Stimulated activated CD4-positive, alpha-beta T cell treated with anti-CD3 and anti-CD28 coated beads, TNF-alpha, amount 100 ng/mL, for 48 hours (primary cell): ENCODE measurements at regions not wholly inside any gene's neighbourhood (a gene's known extent, or its start where the extent isn't known, plus 50 kb on each side); places are given as distances from the start of the nearest gene placed in this dataset.
"Not testable (repeated sequence)": the region's sequence is repeated elsewhere in the genome, so short reads cannot be mapped to it uniquely, and the experiment has no call there.

Experiments
- DNase-seq, 3 donors: peaks; one replicate each; pipeline ENCODE4 v3.0.0-alpha.2; 2020; ENCODE audit warnings: low read depth in 3 of 3

DNA sequence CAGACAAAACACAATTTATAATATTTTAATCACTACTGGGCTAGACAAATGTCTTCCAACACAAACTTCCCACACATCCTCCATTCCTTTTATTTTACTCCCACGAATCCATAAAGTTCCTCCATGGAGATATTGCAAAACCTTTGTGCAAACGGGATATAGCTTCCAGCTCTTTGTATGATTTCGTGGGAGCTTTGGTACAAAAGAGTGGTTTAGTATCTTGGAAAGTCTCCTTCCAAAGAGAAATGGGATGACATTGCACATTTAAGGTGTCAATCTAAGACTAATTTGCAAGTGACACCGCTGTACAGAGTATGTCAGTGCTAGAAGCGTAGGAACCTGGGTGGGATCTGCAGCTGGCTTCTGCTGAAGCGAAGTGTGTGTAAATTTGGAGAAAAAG lies 455.2 kb upstream of the RUNX1 start:
- no peak for DNase-seq

DNA sequence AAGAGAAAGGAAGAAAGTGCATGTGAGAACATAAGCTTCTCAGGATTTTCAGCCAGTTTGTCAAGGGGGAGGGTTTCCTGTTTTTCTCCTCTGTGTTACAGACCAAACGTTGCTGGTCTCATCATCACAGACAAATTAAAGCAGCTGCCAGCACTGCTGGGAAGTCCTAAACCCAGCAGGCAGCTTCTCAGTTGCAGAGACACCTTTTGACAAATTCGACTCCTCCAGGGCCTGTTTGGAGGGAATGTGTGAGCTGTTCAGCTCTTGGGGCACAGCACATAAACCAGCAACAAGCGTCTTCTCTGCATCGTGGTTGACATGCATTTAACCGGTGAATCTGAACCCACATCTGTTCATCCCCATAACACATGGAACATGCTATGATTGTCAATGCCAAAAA lies 454.6 kb upstream of the RUNX1 start:
- DNase-seq = no peak

GRCh38 chr21:35502821-35503220 lies 453.7 kb upstream of the RUNX1 start:
- no peak for DNase-seq

DNA sequence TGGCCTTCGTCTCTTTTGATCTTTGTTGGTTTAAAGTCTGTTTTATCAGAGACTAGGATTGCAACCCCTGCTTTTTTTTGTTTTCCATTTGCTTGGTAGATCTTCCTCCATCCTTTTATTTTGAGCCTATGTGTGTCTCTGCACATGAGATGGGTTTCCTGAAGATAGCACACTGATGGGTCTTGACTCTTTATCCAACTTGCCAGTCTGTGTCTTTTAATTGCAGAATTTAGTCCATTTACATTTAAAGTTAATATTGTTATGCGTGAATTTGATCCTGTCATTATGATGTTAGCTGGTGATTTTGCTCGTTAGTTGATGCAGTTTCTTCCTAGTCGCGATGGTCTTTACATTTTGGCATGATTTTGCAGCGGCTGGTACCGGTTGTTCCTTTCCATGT lies 448.4 kb upstream of the RUNX1 start:
- not testable (repeated sequence) for DNase-seq

- DNase-seq = no peak
These were observed 443.0 kb upstream of the RUNX1 start for GRCh38 chr21:35491920-35492678.

DNA sequence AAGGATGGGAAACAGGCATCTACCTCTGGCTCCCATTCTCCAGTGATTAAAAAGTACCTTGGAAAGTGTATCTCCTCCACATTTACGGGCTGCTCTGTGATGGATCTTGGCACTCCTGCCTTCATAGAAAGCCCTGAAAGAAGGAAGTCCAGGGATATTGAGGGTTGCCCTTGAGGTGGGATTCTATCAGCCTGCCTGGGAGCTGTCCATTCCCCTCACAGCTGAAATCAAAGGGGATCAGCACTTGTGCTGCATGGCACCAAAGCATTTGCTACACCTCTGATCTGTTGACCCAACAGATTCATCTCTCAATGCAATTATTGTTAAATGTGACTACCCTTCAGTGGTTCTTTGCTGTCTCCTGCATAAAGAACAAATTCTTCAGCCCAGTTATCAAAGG lies 442.0 kb upstream of the RUNX1 start:
- DNase-seq = no peak

GRCh38 chr21:35489389-35489980 lies 440.4 kb upstream of the RUNX1 start:
- DNase-seq = no peak

DNA sequence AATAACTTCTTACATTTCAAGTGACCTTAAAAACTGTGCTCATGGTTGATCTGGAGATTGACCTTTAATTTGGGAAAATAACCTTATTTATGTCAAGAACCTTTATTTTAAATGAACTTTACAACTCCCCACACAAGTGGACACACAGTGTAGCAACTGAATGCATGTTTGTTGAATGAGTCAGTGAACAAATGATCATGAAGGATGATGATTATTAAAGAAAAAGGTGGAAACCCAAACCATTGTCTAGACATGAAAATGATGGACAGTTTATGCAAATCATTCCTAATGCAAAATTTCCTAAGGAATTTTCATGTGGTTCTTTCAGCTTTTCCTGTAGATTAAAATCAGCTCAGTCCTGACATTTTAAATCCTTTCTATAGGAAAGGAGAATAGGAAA lies 439.8 kb upstream of the RUNX1 start:
- DNase-seq = no peak

DNA sequence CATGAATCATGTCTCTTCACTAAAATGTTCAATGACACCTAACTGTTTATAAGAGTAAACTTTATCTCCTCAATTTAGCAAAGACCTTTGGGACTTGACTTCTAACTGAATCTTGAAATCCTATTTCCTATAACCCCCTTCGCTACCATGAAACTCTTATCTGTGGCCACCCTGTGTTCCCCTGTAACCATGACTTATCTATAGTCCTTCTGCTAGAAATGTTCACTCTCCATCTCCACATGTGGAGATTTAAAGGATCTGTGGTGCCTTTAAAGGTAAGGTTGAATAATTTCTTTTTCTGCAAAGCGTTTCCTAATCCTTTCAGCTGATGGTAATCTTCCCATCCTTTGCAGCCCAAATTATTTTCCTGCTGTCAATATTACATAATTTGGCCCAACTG lies 436.3 kb upstream of the RUNX1 start:
- no peak for DNase-seq

GRCh38 chr21:35484851-35485250 lies 435.7 kb upstream of the RUNX1 start:
- no peak for DNase-seq

DNA sequence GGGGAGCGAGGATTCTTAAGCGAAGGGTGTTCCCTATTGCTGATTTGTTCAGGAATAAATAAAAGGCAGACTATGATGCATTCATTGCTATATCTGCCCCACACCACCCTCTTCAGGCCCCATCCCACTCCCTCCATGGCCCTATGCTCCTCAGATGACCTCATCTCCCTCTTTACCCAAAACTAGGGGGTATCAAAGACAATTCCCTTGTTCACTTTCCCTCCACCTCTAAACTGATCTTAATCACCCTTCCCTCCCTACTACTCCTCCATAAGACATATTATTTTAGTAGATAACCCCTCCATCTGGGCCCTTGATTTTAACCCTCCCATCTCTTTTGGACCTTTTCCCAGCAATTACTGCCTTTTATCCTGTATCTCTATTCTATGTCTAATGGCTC lies 434.9 kb upstream of the RUNX1 start:
- no peak for DNase-seq

- no peak for DNase-seq
These were observed 434.0 kb upstream of the RUNX1 start for GRCh38 chr21:35482933-35483662.

DNA sequence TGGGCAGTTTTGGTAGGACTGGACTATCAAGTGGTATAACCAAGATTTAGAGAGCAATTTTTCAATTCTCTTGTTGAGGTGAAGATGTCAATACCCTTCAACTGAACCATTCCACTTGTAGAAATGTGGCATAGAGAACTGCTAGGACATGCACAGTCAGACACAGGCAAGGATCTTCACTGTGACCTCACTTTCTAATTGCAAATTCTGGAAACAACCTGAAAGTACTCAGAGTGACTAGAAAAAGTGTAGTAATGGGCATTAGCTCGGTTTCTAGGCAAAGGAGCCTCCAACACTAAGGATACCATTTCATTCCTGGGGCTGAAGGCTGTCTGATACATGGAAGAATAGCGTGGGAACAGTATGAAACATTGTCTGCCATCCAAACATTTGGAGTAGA lies 433.0 kb upstream of the RUNX1 start:
- DNase-seq = no peak

DNA sequence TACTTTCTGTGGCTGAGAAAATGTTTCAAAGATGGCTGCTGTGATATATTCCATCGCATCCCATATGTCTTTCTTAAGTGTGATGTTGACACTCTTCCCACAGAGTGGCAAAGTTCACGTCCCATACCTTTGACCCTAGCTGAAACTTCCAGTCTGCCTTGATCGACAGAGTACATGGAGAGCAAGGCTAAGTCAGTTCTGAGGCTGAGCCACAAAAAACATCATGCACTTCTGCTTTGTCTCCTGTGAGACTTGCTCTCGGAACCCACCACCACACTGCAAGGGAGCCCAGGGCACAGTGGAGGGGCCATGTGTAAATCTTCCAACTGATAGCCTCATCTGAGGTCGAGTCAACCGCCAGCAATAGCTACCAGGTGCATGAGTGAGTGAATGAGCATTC lies 431.9 kb upstream of the RUNX1 start:
- no peak for DNase-seq

DNA sequence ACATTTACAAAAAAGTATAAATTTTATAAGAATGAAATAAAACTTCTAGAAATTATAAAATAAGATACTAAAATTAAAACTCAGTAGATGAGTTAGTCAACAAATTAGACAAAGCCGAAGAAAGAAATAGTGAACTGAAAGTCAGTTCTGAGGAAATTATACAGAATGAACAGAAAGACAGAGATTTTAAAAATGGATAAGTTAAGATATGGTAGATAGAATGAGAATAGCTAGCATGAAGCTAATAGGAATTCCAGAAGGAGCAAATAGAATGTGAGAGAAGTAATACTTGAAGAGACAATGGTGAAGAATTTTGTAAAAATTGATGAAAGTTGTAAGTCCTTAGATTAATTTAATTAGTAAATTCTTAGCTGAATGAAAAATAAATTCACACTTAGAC lies 430.4 kb upstream of the RUNX1 start:
- no peak for DNase-seq

- no peak for DNase-seq
These were observed 430.0 kb upstream of the RUNX1 start for GRCh38 chr21:35479065-35479448.

DNA sequence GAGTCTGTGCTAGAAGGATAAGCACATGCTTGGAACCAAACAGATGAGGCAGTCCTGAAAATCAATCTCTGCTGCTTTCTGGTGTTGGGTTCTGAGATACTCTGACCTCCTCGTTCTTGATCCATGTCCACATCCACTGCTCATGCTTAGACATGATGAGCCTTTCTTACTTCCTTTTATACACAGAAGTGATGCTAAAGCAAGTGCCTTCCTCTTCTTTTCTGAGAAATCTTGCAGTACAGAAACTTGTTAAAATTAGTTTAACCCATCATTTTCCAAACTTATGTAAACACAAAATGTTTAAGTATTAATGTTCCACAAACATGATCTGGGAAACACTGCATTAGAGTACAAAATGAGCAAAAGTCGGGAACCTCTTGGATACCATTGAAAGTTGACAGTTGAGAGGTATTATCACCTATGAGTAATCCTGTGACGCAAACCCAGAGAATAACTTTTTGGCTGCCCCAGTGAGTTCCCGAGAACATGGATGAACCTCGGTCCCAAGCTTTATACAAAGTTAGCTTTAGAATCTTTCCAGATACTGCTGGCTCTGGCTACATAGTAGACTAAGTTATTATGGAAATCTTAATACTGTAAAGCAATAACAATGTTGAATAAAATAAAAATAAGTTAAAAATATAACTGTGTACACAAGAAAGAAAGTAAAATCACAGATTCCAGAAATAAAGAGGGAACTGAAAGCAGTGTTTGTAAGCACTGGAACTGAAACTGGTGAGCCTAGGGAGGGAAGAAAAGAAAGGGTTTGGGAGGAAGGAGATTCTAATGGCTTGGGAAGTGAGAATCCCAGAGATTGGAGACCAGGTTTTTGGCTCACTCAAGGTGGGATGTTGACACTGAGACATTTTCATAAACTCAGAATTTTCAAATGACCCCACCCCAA lies 429.3 kb upstream of the RUNX1 start:
- no peak for DNase-seq

- no peak for DNase-seq
These were observed 428.5 kb upstream of the RUNX1 start for GRCh38 chr21:35477622-35478021.

GRCh38 chr21:35476621-35477395 lies 427.7 kb upstream of the RUNX1 start:
- DNase-seq = no peak

DNA sequence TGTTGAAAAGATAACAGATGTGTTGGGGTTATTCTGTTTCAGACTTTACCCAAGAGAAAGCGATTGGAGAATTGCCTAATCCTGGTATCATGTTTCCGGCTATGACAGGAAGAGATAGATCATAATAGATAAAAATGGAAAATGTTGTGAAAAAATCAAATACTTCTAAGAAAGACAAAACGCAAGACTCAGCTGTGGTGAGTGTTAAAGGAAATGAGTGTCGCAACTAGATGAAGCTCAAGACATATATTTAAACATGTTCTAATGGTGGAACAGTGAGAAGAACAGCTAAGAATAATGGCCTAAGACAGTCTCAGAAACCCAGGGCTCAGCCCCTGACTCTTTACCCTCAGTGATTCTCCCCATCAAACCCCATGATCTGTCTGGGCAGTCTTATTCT lies 426.7 kb upstream of the RUNX1 start:
- DNase-seq = no peak

DNA sequence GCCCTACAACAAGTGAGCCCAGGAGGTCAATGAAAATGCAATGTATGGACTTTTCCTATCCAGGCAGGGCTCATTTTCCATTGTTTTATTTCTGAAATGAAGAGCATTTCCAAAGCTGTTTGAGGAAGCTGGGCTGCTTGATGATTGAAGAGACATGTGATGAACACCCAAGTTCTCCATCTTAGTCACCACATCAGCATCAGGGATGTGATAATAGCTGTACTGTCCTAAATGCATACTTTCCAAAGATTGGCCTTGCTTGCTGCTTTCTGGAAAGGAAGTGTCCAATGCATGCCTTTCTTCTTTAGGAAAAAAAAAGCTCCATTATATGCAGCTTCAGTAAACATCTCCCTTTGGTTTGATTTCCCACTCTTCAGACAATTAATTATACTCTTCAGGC lies 425.9 kb upstream of the RUNX1 start:
- DNase-seq = no peak
